Mammary epithelial cell (primary cell): ENCODE measurements at regions not wholly inside any gene's neighbourhood (a gene's known extent, or its start where the extent isn't known, plus 50 kb on each side); places are given as distances from the start of the nearest gene placed in this dataset.

ENCODE experiments used
- EZH2 ChIP-seq: IDR thresholded peaks from 2 replicates; pipeline ENCODE4 v1.6.1; 2012; ENCODE audit warnings: low read length, inconsistent platforms, borderline replicate concordance
- TF ChIP-seq, protein P1 (sequence below), 2 donors: IDR thresholded peaks in 1 of 2; conservative IDR thresholded peaks in 1 of 2; 2 replicates each; pipeline ENCODE4 v1.5.1; 2011 to 2012; ENCODE audit warnings: inconsistent platforms in 2 of 2, low read length in 2 of 2, mild to moderate bottlenecking in 2 of 2, control low read depth in 1 of 2, low read depth in 1 of 2; ENCODE audit not compliant: insufficient read depth in 1 of 2; ENCODE audit errors: extremely low read depth in 1 of 2

DNA sequence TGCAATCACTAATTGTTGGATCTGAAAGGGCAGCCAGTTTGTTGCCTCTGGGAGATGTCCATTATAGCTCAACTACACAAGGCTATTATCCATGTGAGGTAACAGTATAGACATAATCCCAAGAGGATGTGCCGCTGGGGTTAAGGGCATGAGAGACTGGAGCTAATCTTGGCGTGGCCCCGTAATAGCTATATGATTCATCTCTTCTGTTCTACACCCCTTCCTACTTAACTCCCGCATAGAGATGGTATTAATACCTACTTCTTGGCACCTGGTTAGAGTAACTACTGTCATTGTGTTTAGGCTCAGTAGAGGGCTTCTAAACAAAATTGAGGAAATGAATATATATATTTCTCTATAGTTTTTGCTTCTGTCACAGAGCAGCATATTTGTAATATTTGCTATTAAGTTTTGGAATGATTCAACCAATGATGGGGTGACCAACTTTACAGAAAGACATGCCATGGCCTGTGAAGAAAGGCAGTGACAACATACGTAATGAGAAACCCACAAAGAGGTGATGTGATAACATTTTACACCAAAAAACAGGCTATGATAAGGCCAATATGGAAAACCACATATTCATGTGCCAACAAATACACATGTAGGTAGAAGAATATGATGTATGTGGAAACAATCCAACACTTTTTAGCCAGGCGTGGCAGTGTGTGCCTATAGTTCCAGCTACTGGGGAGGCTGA, 76.8 kb upstream of the DPH6 start:
- TF ChIP-seq, protein P1, sequence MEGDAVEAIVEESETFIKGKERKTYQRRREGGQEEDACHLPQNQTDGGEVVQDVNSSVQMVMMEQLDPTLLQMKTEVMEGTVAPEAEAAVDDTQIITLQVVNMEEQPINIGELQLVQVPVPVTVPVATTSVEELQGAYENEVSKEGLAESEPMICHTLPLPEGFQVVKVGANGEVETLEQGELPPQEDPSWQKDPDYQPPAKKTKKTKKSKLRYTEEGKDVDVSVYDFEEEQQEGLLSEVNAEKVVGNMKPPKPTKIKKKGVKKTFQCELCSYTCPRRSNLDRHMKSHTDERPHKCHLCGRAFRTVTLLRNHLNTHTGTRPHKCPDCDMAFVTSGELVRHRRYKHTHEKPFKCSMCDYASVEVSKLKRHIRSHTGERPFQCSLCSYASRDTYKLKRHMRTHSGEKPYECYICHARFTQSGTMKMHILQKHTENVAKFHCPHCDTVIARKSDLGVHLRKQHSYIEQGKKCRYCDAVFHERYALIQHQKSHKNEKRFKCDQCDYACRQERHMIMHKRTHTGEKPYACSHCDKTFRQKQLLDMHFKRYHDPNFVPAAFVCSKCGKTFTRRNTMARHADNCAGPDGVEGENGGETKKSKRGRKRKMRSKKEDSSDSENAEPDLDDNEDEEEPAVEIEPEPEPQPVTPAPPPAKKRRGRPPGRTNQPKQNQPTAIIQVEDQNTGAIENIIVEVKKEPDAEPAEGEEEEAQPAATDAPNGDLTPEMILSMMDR (conservative IDR thresholded peaks at IDR 0.05 in 1 of 2, IDR thresholded peaks at IDR 0.05 in 1 of 2; ENCODE audit: extremely low read depth in 1 of 2, insufficient read depth in 1 of 2, low read depth in 1 of 2, low read length in 2 of 2): no peak
- TF ChIP-seq EZH2: no peak
